Gastroesophageal sphincter (tissue), 4 donors: ENCODE measurements at regions not wholly inside any gene's neighbourhood (a gene's known extent, or its start where the extent isn't known, plus 50 kb on each side); places are given as distances from the start of the nearest gene placed in this dataset.
"Not testable (repeated sequence)": the region's sequence is repeated elsewhere in the genome, so short reads cannot be mapped to it uniquely, and the experiment has no call there.

ENCODE experiments used
- ATAC-seq: fragments of 150-250 bp; one replicate; pipeline ENCODE4 v1.9.1; 2016; ENCODE audit warnings: mild to moderate bottlenecking, moderate library complexity
- H3K27ac ChIP-seq, 4 donors: fragments of 200-600 bp; sonication (generic) in 3 of 4; 1 replicate in 3 of 4; 2 replicates in 1 of 4; pipeline ENCODE4 v1.5.1; 2016 to 2019
- H3K27me3 ChIP-seq: fragments of 200-600 bp; sonication (generic); one replicate; pipeline ENCODE4 v1.5.1; 2019
- H3K36me3 ChIP-seq, 2 donors: fragments of 200-600 bp; sonication (generic); one replicate each; pipeline ENCODE4 v1.5.1; 2019; ENCODE audit warnings: control low read depth in 1 of 2
- H3K4me1 ChIP-seq, 3 donors: fragments of 200-600 bp; sonication (generic); 1 replicate in 2 of 3; 2 replicates in 1 of 3; pipeline ENCODE4 v1.5.1; 2016 to 2019; ENCODE audit warnings: control low read depth in 2 of 3
- H3K4me3 ChIP-seq, 2 donors: fragments of 200-600 bp; sonication (generic); one replicate each; pipeline ENCODE4 v1.5.1; 2019; ENCODE audit warnings: mild to moderate bottlenecking in 1 of 2, moderate library complexity in 1 of 2
- H3K9me3 ChIP-seq, 3 donors: fragments of 200-600 bp; sonication (generic); one replicate each; pipeline ENCODE4 v1.5.1; 2017 to 2019; ENCODE audit warnings: control low read depth in 2 of 3
- CTCF ChIP-seq, 4 experiments: fragments of 200-600 bp in 2 of 4; fragments of 450-650 bp in 2 of 4; sonication (generic) in 1 of 4; IDR thresholded peaks; one replicate each; pipeline ENCODE4 v1.5.1; 2017 to 2019; ENCODE audit warnings: antibody characterized with exemption in 4 of 4, mild to moderate bottlenecking in 2 of 4, moderate library complexity in 2 of 4
- EP300 ChIP-seq: sonication (generic); formaldehyde crosslinking; IDR thresholded peaks from one replicate; pipeline ENCODE4 v1.6.1; 2017; ENCODE audit warnings: antibody characterized with exemption, mild to moderate bottlenecking
- POLR2A ChIP-seq, 2 donors: fragments of 450-650 bp; IDR thresholded peaks; one replicate each; pipeline ENCODE4 v1.6.1; 2017; ENCODE audit warnings: antibody characterized with exemption in 2 of 2, mild to moderate bottlenecking in 2 of 2, moderate library complexity in 1 of 2
- POLR2AphosphoS5 ChIP-seq: sonication (generic); formaldehyde crosslinking; IDR thresholded peaks from one replicate; pipeline ENCODE4 v1.6.1; 2017; ENCODE audit warnings: antibody characterized with exemption
- WGBS, 2 donors: methylation state at CpG; one replicate each; pipeline ENCODE4 v1.1.5; 2018; ENCODE audit warnings: low coverage in 1 of 2; 5-methylcytosine and 5-hydroxymethylcytosine counted together

- Histone ChIP-seq H3K27me3 (no peaks in the 10 kb centered on the region), H3K4me3 (no peak overlapping the region), H3K36me3 (no peaks in the 10 kb centered on the region), H3K27ac (no peak overlapping the region), H3K4me1 (no peaks in the 10 kb centered on the region), H3K9me3 (peaks cover 0 to 19% (median 0%) of the 10 kb centered on the region in 3 donors)
- TF ChIP-seq EP300 (no peak), POLR2AphosphoS5 (no peak), POLR2A (IDR thresholded peaks at IDR 0.05) (no peak), CTCF (IDR thresholded peaks at IDR 0.05) (no peak)
- ATAC-seq, result no peak
- 35 to 75% methylated on average over 1 of the region's 1 CpG for WGBS, 2 donors
These were observed 122.5 kb upstream of the WDR75 start for GRCh38 chr2:189318761-189319160.

- not testable (repeated sequence) for H3K27me3 ChIP-seq, H3K4me3 ChIP-seq, ATAC-seq, H3K27ac ChIP-seq, H3K4me1 ChIP-seq, H3K36me3 ChIP-seq
- H3K9me3 ChIP-seq, result peaks cover 0 to 19% (median 0%) of the 10 kb centered on the region in 3 donors
- 80 to 100% methylated on average over 1 of the region's 11 CpGs for WGBS, 2 donors
These were observed 121.8 kb upstream of the WDR75 start for GRCh38 chr2:189319424-189319823.

- no peaks in the 10 kb centered on the region for H3K36me3 ChIP-seq
- no peak overlapping the region for H3K4me3 ChIP-seq
- H3K9me3 ChIP-seq, result no peaks in the 10 kb centered on the region
- no peaks in the 10 kb centered on the region for H3K4me1 ChIP-seq
- WGBS, 2 donors, result 0 to 63% methylated on average over 2 of the region's 2 CpGs
- H3K27me3 ChIP-seq, result no peaks in the 10 kb centered on the region
- no peak for TF ChIP-seq POLR2A (IDR thresholded peaks at IDR 0.05)
- no peak for TF ChIP-seq CTCF (IDR thresholded peaks at IDR 0.05)
- TF ChIP-seq EP300, result no peak
- no peak for TF ChIP-seq POLR2AphosphoS5
- no peak overlapping the region for H3K27ac ChIP-seq
- ATAC-seq, result no peak
These were observed 113.1 kb upstream of the WDR75 start for GRCh38 chr2:189327879-189328847.

- 86 to 92% methylated on average over 2 of the region's 2 CpGs for WGBS, 2 donors
- ATAC-seq, result no peak
- H3K27me3 ChIP-seq, result no peaks in the 10 kb centered on the region
- H3K9me3 ChIP-seq, result no peaks in the 10 kb centered on the region
- H3K4me3 ChIP-seq, result no peak overlapping the region
- TF ChIP-seq POLR2AphosphoS5, result no peak
- no peak for TF ChIP-seq EP300
- no peak for TF ChIP-seq CTCF (IDR thresholded peaks at IDR 0.05)
- no peak for TF ChIP-seq POLR2A (IDR thresholded peaks at IDR 0.05)
- no peaks in the 10 kb centered on the region for H3K36me3 ChIP-seq
- H3K27ac ChIP-seq, result no peak overlapping the region
- no peaks in the 10 kb centered on the region for H3K4me1 ChIP-seq
These were observed 112.4 kb upstream of the WDR75 start for GRCh38 chr2:189328848-189329245.

- Histone ChIP-seq H3K27ac (no peak overlapping the region), H3K36me3 (no peaks in the 10 kb centered on the region), H3K9me3 (no peaks in the 10 kb centered on the region), H3K4me1 (peaks cover 3 to 12% (median 3%) of the 10 kb centered on the region in 3 donors), H3K4me3 (no peak overlapping the region), H3K27me3 (no peaks in the 10 kb centered on the region)
- WGBS, 2 donors, result 62 to 63% methylated on average over 2 of the region's 2 CpGs
- no peak for TF ChIP-seq CTCF (IDR thresholded peaks at IDR 0.05)
- TF ChIP-seq POLR2AphosphoS5, result peak; percentile 33
- no peak for ATAC-seq
These were observed 104.8 kb upstream of the WDR75 start for GRCh38 chr2:189336276-189336975.
